ENCODE measurements at regions not wholly inside any gene's neighbourhood (a gene's known extent, or its start where the extent isn't known, plus 50 kb on each side); places are given as distances from the start of the nearest gene placed in this dataset.

DNA sequence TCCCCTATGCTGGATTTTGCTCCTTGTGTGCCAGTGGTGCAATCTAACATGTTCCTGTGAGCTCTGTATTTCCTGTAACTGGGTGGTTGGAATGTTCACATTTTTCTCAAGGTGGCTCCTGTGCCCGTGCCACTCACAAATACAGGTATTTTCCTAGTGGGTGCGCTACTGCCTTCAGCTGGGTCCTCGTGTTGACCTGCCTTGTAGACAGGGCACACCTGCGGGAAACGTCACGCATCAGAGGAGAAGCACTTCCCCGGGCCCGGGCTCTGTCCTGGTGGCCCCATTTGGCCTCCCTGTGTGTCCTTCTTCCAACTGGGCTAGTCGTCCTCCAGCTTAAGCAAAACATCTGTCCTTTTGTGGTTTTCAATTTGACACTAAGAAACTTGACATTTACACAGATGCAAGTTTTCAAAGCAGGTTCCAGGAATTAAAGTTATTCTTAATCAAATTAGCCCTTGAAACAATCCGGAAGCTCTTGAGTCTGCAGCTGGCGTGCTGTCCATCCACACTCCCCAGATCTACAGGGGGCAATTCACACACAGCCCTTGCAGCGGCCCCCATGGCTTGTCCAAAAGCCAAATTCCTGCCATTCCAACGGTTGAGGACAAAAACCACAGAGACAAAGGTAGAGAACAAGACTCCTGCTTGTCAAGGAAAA, 275.1 kb downstream of the CDC5L start:
- H3K27me3 ChIP-seq (replicated peaks; ENCODE audit: insufficient read depth): no peaks in the 10 kb centered on the region
- no peak for DNase-seq (ENCODE audit: low spot score)

DNA sequence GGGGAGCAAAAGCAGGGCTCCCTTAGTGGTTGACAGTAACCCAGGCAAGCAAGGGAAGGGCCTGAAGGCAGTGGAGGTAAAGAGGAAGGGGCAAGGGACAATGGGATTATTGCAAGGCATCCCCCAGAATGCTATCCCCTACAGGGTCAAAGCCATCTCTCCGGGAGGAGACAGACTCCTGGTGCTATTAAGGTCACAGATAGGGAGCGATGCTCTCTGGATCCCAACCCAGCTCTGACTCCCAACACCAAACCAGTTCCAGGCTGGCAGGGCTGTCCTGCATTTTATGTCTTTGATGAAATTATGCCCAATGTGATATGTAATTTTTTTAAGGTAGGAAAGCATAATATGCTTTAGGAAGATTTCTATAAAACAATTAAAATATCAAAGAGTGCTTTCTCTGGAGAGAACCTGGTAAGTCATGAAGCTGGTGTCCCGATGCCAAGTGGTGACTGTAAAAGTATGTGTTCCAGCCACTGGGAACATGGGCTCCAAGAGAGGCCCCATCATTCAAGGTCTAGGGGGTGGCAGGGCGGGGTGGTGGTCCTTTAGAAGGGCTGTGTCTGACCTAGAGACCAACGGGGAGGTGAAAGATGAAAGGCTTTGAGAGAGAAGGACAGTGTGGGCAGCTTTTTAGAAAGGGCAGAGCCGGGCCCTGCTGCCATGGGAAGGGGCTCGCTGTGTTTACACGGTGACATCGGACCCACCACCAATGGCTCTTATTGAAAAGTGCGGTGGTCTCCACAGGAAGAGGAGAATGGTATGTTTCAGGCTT, 276.5 kb downstream of the CDC5L start:
- ATAC-seq (ENCODE audit: insufficient number of reproducible peaks, low FRiP score, low read depth) (no peak), DNase-seq (ENCODE audit: low spot score) (no peak)
- Histone ChIP-seq H3K36me3 (no peaks in the 10 kb centered on the region), H3K27ac (no peak overlapping the region), H3K4me1 (ENCODE audit: control insufficient read depth in 1 of 2, low read depth in 2 of 2) (no peaks in the 10 kb centered on the region), H3K4me3 (no peak overlapping the region), H3K27me3 (replicated peaks; ENCODE audit: insufficient read depth) (no peaks in the 10 kb centered on the region), H3K9me3 (no peaks in the 10 kb centered on the region)
- TF ChIP-seq, protein P1, sequence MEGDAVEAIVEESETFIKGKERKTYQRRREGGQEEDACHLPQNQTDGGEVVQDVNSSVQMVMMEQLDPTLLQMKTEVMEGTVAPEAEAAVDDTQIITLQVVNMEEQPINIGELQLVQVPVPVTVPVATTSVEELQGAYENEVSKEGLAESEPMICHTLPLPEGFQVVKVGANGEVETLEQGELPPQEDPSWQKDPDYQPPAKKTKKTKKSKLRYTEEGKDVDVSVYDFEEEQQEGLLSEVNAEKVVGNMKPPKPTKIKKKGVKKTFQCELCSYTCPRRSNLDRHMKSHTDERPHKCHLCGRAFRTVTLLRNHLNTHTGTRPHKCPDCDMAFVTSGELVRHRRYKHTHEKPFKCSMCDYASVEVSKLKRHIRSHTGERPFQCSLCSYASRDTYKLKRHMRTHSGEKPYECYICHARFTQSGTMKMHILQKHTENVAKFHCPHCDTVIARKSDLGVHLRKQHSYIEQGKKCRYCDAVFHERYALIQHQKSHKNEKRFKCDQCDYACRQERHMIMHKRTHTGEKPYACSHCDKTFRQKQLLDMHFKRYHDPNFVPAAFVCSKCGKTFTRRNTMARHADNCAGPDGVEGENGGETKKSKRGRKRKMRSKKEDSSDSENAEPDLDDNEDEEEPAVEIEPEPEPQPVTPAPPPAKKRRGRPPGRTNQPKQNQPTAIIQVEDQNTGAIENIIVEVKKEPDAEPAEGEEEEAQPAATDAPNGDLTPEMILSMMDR (IDR thresholded peaks at IDR 0.05): no peak

More for the DNA sequence above, 275.1 kb downstream of the CDC5L start:
- no peaks in the 10 kb centered on the region for H3K9me3 ChIP-seq
- TF ChIP-seq, protein P1 (IDR thresholded peaks at IDR 0.05): no peak
- H3K4me3 ChIP-seq: no peak overlapping the region
- H3K27ac ChIP-seq: no peak overlapping the region
- no peak for ATAC-seq (ENCODE audit: insufficient number of reproducible peaks, low FRiP score, low read depth)
- H3K36me3 ChIP-seq: no peaks in the 10 kb centered on the region
- H3K4me1 ChIP-seq (ENCODE audit: control insufficient read depth in 1 of 2, low read depth in 2 of 2): no peaks in the 10 kb centered on the region

DNA sequence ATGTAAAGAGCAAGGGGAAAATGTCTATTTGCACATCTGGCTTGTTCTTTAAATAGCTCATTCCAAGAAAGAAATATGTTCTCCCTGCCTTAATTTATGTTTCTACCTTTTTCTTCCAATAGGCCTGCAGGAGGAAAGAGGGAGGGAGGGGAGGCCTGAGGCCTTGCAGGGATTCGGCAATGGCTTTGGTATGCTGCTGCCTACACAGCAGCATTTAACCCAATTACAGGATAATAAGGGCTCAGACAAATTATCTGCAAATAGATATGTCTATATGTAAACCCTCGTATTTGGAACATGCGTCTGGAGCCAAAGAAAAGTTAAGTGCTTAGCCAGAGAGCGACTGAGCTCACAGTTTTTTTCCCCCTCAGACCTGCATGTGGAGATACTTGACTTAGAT, 277.2 kb downstream of the CDC5L start:
- Histone ChIP-seq H3K27ac (no peak overlapping the region), H3K9me3 (no peaks in the 10 kb centered on the region), H3K4me1 (ENCODE audit: control insufficient read depth in 1 of 2, low read depth in 2 of 2) (no peaks in the 10 kb centered on the region), H3K4me3 (no peak overlapping the region), H3K27me3 (replicated peaks; ENCODE audit: insufficient read depth) (no peaks in the 10 kb centered on the region), H3K36me3 (no peaks in the 10 kb centered on the region)
- TF ChIP-seq, protein P1 (IDR thresholded peaks at IDR 0.05): no peak
- DNase-seq (ENCODE audit: low spot score): no peak
- ATAC-seq (ENCODE audit: insufficient number of reproducible peaks, low FRiP score, low read depth): no peak

DNA sequence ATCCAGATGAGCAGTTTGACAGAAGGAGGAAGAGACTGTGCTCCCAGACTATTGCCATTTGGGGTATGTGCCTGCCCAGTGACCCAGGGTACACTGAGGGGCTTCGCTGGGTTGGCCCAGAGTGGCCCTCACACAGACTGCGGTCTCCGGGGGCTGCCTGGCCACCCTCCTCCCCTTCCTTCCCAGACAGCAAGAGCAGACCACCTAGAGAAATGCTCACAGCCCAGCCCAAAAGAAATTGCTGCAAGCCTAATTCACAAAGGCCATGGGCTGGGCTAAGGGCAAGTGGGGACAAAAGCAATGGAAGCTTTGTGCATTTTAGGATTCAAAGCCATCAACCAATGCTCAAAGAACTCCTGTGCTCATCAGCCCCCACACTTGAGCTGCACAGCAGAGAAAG, 277.6 kb downstream of the CDC5L start:
- Histone ChIP-seq H3K4me3 (no peak overlapping the region), H3K9me3 (no peaks in the 10 kb centered on the region), H3K36me3 (no peaks in the 10 kb centered on the region), H3K4me1 (ENCODE audit: control insufficient read depth in 1 of 2, low read depth in 2 of 2) (no peaks in the 10 kb centered on the region), H3K27me3 (replicated peaks; ENCODE audit: insufficient read depth) (no peaks in the 10 kb centered on the region), H3K27ac (no peak overlapping the region)
- DNase-seq (ENCODE audit: low spot score): no peak
- ATAC-seq (ENCODE audit: insufficient number of reproducible peaks, low FRiP score, low read depth): no peak
- TF ChIP-seq, protein P1 (IDR thresholded peaks at IDR 0.05): no peak

DNA sequence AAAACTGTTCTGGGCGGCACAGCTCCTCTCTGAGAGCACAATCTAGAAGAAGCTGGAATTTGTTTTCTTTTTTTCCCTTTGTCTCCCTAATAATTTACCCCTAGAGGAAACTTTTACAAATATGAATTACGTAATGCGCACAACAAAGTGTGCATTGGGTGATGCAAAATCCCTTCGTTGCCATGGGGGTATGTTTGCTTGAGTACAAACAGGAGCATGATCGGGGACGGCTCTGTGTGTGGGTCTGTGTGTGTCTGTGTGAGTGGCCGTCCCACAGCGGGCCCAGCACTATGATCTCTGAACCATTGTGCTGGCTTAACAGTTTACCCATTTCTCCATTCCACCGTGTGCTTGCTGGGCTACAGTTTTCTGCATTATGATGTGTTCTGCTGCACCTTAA, 278.2 kb downstream of the CDC5L start:
- Histone ChIP-seq H3K9me3 (no peaks in the 10 kb centered on the region), H3K4me3 (no peak overlapping the region), H3K36me3 (no peaks in the 10 kb centered on the region), H3K27me3 (replicated peaks; ENCODE audit: insufficient read depth) (no peaks in the 10 kb centered on the region), H3K27ac (no peak overlapping the region), H3K4me1 (ENCODE audit: control insufficient read depth in 1 of 2, low read depth in 2 of 2) (no peaks in the 10 kb centered on the region)
- DNase-seq (ENCODE audit: low spot score) (no peak), ATAC-seq (ENCODE audit: insufficient number of reproducible peaks, low FRiP score, low read depth) (no peak)
- TF ChIP-seq, protein P1 (IDR thresholded peaks at IDR 0.05): no peak

Data from thoracic aorta (tissue), 2 donors.